ENCODE measurements at regions not wholly inside any gene's neighbourhood (a gene's known extent, or its start where the extent isn't known, plus 50 kb on each side); places are given as distances from the start of the nearest gene placed in this dataset.

DNA sequence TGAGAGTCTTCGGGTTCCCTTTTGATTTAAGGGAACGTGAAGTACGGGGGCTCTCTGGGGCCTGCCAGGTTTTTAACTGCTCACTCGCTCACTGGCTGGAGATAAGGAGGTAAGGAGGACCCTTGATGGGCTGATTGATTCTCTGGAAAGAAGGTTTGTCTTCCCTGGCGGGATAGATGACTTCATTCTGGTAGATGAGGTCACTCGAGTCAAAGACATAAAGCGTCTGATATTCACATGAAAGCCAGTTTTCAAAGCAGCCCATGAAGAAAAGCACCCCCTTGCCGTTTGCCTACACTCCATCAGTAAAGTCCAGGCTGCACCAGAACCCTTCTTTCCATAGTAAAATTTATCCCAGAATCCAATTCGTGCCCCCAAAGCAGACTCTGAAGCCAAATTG, 233.7 kb upstream of the IRX5 start:
- Histone ChIP-seq H3K4ac (ENCODE audit: low read depth in 1 of 2, low read length in 2 of 2) (no peak overlapping the region), H3K14ac (ENCODE audit: low read length in 2 of 2) (no peak overlapping the region), H4K91ac (ENCODE audit: low read length) (no peak overlapping the region), H3K23ac (ENCODE audit: low read length in 2 of 2) (no peak overlapping the region), H2BK12ac (ENCODE audit: low read length in 2 of 2) (no peak overlapping the region), H2AFZ (ENCODE audit: low read depth, low read length) (no peak overlapping the region), H3K4me2 (ENCODE audit: low read length, poor library complexity, severe bottlenecking) (no peak overlapping the region), H2BK120ac (ENCODE audit: low read depth, low read length) (no peak overlapping the region), H2BK15ac (ENCODE audit: low read depth, poor library complexity, severe bottlenecking) (no peak overlapping the region), H3K27me3 (ENCODE audit: control insufficient read depth in 1 of 2, insufficient read depth in 1 of 2, low read length in 2 of 2) (peaks cover 0 to 36% of the 10 kb centered on the region in 2 experiments), H3K79me1 (replicated peaks; ENCODE audit: low read length, poor library complexity, severe bottlenecking) (no peaks in the 10 kb centered on the region), H3K9me3 (ENCODE audit: control insufficient read depth, low read length) (peaks cover 4% of the 10 kb centered on the region), H3K4me1 (ENCODE audit: control insufficient read depth, insufficient read depth, low read depth, low read length) (no peaks in the 10 kb centered on the region), H3K27ac (ENCODE audit: low read length, poor library complexity, severe bottlenecking) (no peak overlapping the region), H3K4me3 (ENCODE audit: insufficient read depth in 1 of 2, low read depth in 1 of 2, low read length in 2 of 2) (no peak overlapping the region), H2BK5ac (ENCODE audit: low read depth, low read length, poor library complexity, severe bottlenecking) (no peak overlapping the region), H3K18ac (ENCODE audit: low read depth in 1 of 2, low read length in 2 of 2) (no peak overlapping the region), H3K36me3 (ENCODE audit: control insufficient read depth in 1 of 2, insufficient read depth in 2 of 2, low read depth in 1 of 2, low read length in 2 of 2) (no peaks in the 10 kb centered on the region), H2AK5ac (ENCODE audit: low read length, severe bottlenecking) (no peak overlapping the region), H3K9ac (ENCODE audit: low read length) (no peak overlapping the region), H4K8ac (ENCODE audit: low read length) (no peak overlapping the region)
- WGBS: 75% methylated on average over 9 of the region's 9 CpGs
- DNase-seq: no peak

GRCh38 chr16:54696522-54696921, 234.1 kb upstream of the IRX5 start:
- H2BK5ac ChIP-seq (ENCODE audit: low read depth, low read length, poor library complexity, severe bottlenecking): no peak overlapping the region
- peaks cover 0 to 36% of the 10 kb centered on the region in 2 experiments for H3K27me3 ChIP-seq (ENCODE audit: control insufficient read depth in 1 of 2, insufficient read depth in 1 of 2, low read length in 2 of 2)
- H3K9ac ChIP-seq (ENCODE audit: low read length): no peak overlapping the region
- H3K14ac ChIP-seq (ENCODE audit: low read length in 2 of 2): no peak overlapping the region
- H2AK5ac ChIP-seq (ENCODE audit: low read length, severe bottlenecking): no peak overlapping the region
- H2BK15ac ChIP-seq (ENCODE audit: low read depth, poor library complexity, severe bottlenecking): no peak overlapping the region
- no peaks in the 10 kb centered on the region for H3K4me1 ChIP-seq (ENCODE audit: control insufficient read depth, insufficient read depth, low read depth, low read length)
- H4K91ac ChIP-seq (ENCODE audit: low read length): no peak overlapping the region
- no peak overlapping the region for H2BK120ac ChIP-seq (ENCODE audit: low read depth, low read length)
- H3K4ac ChIP-seq (ENCODE audit: low read depth in 1 of 2, low read length in 2 of 2): no peak overlapping the region
- no peak overlapping the region for H3K4me3 ChIP-seq (ENCODE audit: insufficient read depth in 1 of 2, low read depth in 1 of 2, low read length in 2 of 2)
- no peak overlapping the region for H2AFZ ChIP-seq (ENCODE audit: low read depth, low read length)
- 64% methylated on average over 7 of the region's 8 CpGs for WGBS
- no peaks in the 10 kb centered on the region for H3K79me1 ChIP-seq (replicated peaks; ENCODE audit: low read length, poor library complexity, severe bottlenecking)
- H3K9me3 ChIP-seq (ENCODE audit: control insufficient read depth, low read length): peaks cover 3% of the 10 kb centered on the region
- no peak overlapping the region for H2BK12ac ChIP-seq (ENCODE audit: low read length in 2 of 2)
- H3K27ac ChIP-seq (ENCODE audit: low read length, poor library complexity, severe bottlenecking): no peak overlapping the region
- H3K36me3 ChIP-seq (ENCODE audit: control insufficient read depth in 1 of 2, insufficient read depth in 2 of 2, low read depth in 1 of 2, low read length in 2 of 2): no peaks in the 10 kb centered on the region
- H3K23ac ChIP-seq (ENCODE audit: low read length in 2 of 2): no peak overlapping the region
- H4K8ac ChIP-seq (ENCODE audit: low read length): no peak overlapping the region
- H3K18ac ChIP-seq (ENCODE audit: low read depth in 1 of 2, low read length in 2 of 2): no peak overlapping the region
- DNase-seq: no peak
- H3K4me2 ChIP-seq (ENCODE audit: low read length, poor library complexity, severe bottlenecking): no peak overlapping the region

- Histone ChIP-seq H3K27ac (ENCODE audit: low read length, poor library complexity, severe bottlenecking) (no peak overlapping the region), H2BK15ac (ENCODE audit: low read depth, poor library complexity, severe bottlenecking) (no peak overlapping the region), H3K4ac (ENCODE audit: low read depth in 1 of 2, low read length in 2 of 2) (no peak overlapping the region), H2BK5ac (ENCODE audit: low read depth, low read length, poor library complexity, severe bottlenecking) (no peak overlapping the region), H4K8ac (ENCODE audit: low read length) (no peak overlapping the region), H3K36me3 (ENCODE audit: control insufficient read depth in 1 of 2, insufficient read depth in 2 of 2, low read depth in 1 of 2, low read length in 2 of 2) (no peaks in the 10 kb centered on the region), H2BK12ac (ENCODE audit: low read length in 2 of 2) (no peak overlapping the region), H3K23ac (ENCODE audit: low read length in 2 of 2) (no peak overlapping the region), H3K9me3 (ENCODE audit: control insufficient read depth, low read length) (no peaks in the 10 kb centered on the region), H3K18ac (ENCODE audit: low read depth in 1 of 2, low read length in 2 of 2) (no peak overlapping the region), H2AFZ (ENCODE audit: low read depth, low read length) (no peak overlapping the region), H3K4me1 (ENCODE audit: control insufficient read depth, insufficient read depth, low read depth, low read length) (no peaks in the 10 kb centered on the region), H2AK5ac (ENCODE audit: low read length, severe bottlenecking) (no peak overlapping the region), H2BK120ac (ENCODE audit: low read depth, low read length) (no peak overlapping the region), H3K4me3 (ENCODE audit: insufficient read depth in 1 of 2, low read depth in 1 of 2, low read length in 2 of 2) (no peak overlapping the region), H3K79me1 (replicated peaks; ENCODE audit: low read length, poor library complexity, severe bottlenecking) (no peaks in the 10 kb centered on the region), H3K4me2 (ENCODE audit: low read length, poor library complexity, severe bottlenecking) (no peak overlapping the region), H4K91ac (ENCODE audit: low read length) (no peak overlapping the region), H3K9ac (ENCODE audit: low read length) (no peak overlapping the region), H3K14ac (ENCODE audit: low read length in 2 of 2) (no peak overlapping the region), H3K27me3 (ENCODE audit: control insufficient read depth in 1 of 2, insufficient read depth in 1 of 2, low read length in 2 of 2) (peaks cover 0 to 33% of the 10 kb centered on the region in 2 experiments)
- WGBS: 65% methylated on average over 1 of the region's 2 CpGs
- DNase-seq: no peak
Observed at GRCh38 chr16:54694651-54695050, 236.0 kb upstream of the IRX5 start.

- no peak overlapping the region for H3K14ac ChIP-seq (ENCODE audit: low read length in 2 of 2)
- H3K4me3 ChIP-seq (ENCODE audit: insufficient read depth in 1 of 2, low read depth in 1 of 2, low read length in 2 of 2): no peak overlapping the region
- H4K91ac ChIP-seq (ENCODE audit: low read length): no peak overlapping the region
- H3K4me2 ChIP-seq (ENCODE audit: low read length, poor library complexity, severe bottlenecking): no peak overlapping the region
- H2AFZ ChIP-seq (ENCODE audit: low read depth, low read length): no peak overlapping the region
- DNase-seq: no peak
- no peaks in the 10 kb centered on the region for H3K9me3 ChIP-seq (ENCODE audit: control insufficient read depth, low read length)
- no peak overlapping the region for H2BK5ac ChIP-seq (ENCODE audit: low read depth, low read length, poor library complexity, severe bottlenecking)
- H3K18ac ChIP-seq (ENCODE audit: low read depth in 1 of 2, low read length in 2 of 2): no peak overlapping the region
- H3K36me3 ChIP-seq (ENCODE audit: control insufficient read depth in 1 of 2, insufficient read depth in 2 of 2, low read depth in 1 of 2, low read length in 2 of 2): no peaks in the 10 kb centered on the region
- no peak overlapping the region for H2AK5ac ChIP-seq (ENCODE audit: low read length, severe bottlenecking)
- H3K27me3 ChIP-seq (ENCODE audit: control insufficient read depth in 1 of 2, insufficient read depth in 1 of 2, low read length in 2 of 2): peaks cover 0 to 28% of the 10 kb centered on the region in 2 experiments
- H3K27ac ChIP-seq (ENCODE audit: low read length, poor library complexity, severe bottlenecking): no peak overlapping the region
- H3K4me1 ChIP-seq (ENCODE audit: control insufficient read depth, insufficient read depth, low read depth, low read length): no peaks in the 10 kb centered on the region
- H3K9ac ChIP-seq (ENCODE audit: low read length): no peak overlapping the region
- no peaks in the 10 kb centered on the region for H3K79me1 ChIP-seq (replicated peaks; ENCODE audit: low read length, poor library complexity, severe bottlenecking)
- H2BK15ac ChIP-seq (ENCODE audit: low read depth, poor library complexity, severe bottlenecking): no peak overlapping the region
- no peak overlapping the region for H4K8ac ChIP-seq (ENCODE audit: low read length)
- H2BK120ac ChIP-seq (ENCODE audit: low read depth, low read length): no peak overlapping the region
- H3K23ac ChIP-seq (ENCODE audit: low read length in 2 of 2): no peak overlapping the region
- no peak overlapping the region for H2BK12ac ChIP-seq (ENCODE audit: low read length in 2 of 2)
- no peak overlapping the region for H3K4ac ChIP-seq (ENCODE audit: low read depth in 1 of 2, low read length in 2 of 2)
Observed at GRCh38 chr16:54693864-54694263, 236.8 kb upstream of the IRX5 start.
